SH-SY5Y (cell line): ENCODE measurements at regions not wholly inside any gene's neighbourhood (a gene's known extent, or its start where the extent isn't known, plus 50 kb on each side); places are given as distances from the start of the nearest gene placed in this dataset.

Source experiments
- GATA2 ChIP-seq: IDR thresholded peaks from 2 replicates; pipeline ENCODE4 v1.6.1; 2011; ENCODE audit warnings: mild to moderate bottlenecking, low read depth, low read length
- GATA3 ChIP-seq: IDR thresholded peaks from 2 replicates; pipeline ENCODE4 v1.6.1; 2011; ENCODE audit warnings: low read depth, mild to moderate bottlenecking, low read length, moderate library complexity

DNA sequence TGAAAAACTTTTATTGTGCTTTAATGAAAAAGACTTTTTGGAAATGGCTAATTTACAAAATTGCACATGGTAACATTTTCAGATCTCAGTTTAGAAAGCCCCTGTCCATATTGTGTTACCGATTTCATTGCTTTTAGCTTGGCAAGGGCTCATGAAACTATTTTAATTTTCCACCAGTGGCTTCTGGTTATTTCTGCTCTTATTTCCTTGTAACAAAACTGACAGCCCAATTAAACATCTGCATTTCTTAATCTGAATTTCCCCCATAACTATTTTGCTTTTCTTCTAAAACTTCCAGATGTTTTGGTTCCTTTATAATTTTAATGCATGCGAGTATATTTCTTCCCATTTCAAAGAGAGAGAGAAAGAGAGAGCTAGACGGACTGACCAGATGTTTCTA, 264.8 kb downstream of the PTPRC start:
- TF ChIP-seq GATA2 (no peak), GATA3 (no peak)

DNA sequence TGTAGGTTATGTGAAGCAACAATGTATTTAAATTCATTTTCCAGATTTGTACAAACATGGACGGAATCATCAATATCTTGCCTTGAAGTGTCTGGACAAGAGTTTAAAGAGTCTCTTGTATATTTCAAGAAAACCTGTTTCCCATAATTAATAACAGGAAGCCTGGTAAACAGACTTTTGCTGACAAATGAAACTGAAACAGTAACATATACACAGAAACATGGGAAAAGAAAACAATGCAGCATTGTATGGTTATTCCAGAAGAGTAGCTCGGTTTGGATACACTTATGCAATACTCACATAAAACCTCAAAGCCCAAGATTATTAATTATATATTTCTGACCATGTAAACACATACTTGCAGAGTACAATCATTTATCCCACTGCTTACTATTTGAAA, 265.5 kb downstream of the PTPRC start:
- TF ChIP-seq GATA3, result no peak
- TF ChIP-seq GATA2, result no peak

DNA sequence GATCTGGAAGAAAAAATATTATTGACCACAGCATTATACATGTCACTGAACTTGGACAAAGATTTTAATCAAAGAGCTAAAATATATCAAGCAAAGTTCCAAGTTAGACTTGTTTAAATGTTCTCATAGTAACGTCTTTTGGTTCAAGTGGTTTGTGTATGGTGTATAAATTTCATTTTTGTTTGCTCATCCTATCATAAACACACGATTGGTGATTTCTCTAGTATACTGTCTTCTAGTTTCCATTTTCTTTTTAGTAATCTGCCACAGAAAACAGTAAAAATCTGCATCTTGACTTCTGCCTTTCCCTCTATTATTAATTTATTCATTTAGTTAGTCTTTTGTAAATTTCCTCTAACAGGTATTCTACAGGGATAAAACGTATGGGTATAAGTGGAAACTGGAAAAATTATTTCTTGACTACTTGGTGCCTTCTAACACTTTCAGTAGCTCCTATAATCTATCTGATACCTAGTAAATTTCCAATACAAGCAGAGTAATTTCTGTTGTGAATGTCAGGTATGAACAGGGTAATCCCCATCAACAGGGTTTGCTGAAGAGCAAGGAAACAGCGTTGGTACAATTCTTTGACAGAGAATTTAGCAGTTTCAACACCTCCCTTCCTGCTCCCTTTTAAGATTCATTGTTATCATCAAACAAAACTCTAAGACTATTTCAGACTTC, 268.0 kb downstream of the PTPRC start:
- TF ChIP-seq GATA2, result no peak
- no peak for TF ChIP-seq GATA3

DNA sequence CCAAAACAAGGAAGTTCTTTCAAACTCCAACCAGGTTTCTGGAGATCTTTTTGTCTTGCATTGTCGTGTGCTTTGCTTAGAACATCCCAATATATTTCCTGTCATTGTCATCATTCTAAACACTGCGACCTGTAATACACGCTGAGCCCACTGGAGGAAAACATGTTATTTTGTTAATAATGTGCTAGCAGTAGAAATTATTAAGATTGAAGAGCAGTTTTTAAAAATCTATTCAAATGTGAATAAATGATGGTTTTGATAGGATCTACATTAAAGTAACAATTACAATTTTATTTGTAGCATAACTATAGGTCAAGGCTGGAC, 268.5 kb downstream of the PTPRC start:
- TF ChIP-seq GATA3 (no peak), GATA2 (no peak)

DNA sequence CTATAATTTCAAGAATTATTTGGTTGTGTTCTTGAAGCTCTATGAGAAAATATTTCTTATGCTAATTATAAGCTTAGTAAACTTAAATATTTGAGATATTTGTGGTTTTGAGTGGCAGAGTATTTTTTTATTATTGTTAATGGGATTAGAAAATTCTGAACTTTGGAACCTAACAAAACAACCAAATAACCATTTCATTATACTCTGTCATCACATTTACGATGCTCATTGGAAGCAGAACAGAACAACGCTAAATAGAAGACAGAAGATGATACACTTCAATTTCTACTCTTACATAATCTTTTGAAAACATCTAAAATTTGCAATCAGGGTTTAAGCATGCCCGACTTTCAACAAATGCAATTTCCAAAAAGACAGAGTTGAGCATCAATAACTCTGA, 270.2 kb downstream of the PTPRC start:
- TF ChIP-seq GATA3 (no peak), GATA2 (no peak)

DNA sequence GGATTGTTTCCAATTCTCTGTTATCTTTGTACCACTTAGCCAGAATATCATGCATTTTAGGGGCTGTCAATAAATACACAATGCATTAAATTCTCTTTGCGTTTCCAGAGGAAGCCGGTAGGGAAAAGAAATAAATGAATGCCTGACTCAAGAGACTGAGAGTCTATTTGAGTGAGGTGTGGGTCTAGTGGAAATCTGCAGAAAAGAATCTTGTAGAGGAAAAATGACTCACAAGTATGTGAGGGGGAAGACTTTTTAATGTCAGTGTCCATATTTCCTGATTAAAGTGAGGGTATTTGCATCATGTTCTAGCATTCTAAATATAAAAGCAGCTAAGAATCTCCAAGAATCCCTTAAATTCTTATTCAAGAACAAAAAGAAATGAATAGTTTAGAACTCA, 271.1 kb downstream of the PTPRC start:
- TF ChIP-seq GATA2 (no peak), GATA3 (no peak)

DNA sequence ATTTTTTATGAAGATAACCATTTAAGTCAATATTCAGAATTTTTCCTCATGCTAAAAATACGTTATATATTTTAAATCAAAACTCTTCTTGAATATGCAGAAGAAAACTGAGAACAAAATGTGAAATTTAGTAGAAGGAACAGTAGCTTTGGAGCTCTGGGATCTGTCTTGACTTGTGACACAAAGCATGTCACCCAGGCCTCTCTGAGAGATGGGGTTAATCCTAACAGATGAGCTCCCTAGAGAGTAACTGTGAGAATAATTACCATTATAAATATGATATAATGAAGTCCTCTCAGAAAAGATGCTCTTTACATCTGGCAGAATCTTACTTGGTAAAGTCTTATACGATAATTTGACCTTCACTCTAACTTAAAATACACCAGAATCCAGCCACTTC, 272.0 kb downstream of the PTPRC start:
- no peak for TF ChIP-seq GATA3
- no peak for TF ChIP-seq GATA2

DNA sequence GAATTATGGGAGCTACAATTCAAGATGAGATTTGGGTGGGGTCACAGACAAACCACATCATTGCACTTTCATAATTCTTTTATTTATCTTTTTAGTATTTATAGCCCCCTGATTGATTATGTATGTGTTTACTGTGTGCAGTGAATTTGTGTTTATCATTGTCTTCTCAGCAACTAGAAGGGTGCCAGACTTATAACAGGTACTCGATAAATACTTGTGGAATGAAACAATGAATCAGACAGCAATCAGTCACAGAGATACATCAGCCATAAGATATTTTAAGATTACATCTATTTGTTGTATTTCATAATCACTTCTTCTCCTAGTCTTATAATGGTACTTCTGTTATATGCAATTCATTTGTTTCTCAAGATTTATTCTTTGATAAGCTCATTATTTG, 273.2 kb downstream of the PTPRC start:
- TF ChIP-seq GATA3, result no peak
- no peak for TF ChIP-seq GATA2

DNA sequence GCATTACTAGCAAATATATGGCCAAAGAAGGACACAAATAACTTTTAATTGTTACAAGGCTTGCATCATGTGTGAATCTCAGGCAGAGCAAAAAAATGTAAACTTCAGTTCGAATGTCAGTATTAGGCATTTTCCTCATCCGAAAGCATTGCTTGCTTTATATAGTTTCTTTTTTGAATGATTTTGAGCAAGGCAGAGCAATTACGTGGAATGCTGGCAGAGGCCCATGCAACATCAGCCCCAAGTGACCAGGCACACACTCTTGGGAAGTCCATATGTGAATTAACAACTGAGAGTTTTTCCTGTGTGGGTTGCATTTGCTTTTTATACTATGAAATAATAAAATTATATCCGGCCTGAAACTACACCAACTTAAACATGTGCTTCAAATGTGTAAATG, 274.8 kb downstream of the PTPRC start:
- TF ChIP-seq GATA3, result no peak
- TF ChIP-seq GATA2, result no peak

DNA sequence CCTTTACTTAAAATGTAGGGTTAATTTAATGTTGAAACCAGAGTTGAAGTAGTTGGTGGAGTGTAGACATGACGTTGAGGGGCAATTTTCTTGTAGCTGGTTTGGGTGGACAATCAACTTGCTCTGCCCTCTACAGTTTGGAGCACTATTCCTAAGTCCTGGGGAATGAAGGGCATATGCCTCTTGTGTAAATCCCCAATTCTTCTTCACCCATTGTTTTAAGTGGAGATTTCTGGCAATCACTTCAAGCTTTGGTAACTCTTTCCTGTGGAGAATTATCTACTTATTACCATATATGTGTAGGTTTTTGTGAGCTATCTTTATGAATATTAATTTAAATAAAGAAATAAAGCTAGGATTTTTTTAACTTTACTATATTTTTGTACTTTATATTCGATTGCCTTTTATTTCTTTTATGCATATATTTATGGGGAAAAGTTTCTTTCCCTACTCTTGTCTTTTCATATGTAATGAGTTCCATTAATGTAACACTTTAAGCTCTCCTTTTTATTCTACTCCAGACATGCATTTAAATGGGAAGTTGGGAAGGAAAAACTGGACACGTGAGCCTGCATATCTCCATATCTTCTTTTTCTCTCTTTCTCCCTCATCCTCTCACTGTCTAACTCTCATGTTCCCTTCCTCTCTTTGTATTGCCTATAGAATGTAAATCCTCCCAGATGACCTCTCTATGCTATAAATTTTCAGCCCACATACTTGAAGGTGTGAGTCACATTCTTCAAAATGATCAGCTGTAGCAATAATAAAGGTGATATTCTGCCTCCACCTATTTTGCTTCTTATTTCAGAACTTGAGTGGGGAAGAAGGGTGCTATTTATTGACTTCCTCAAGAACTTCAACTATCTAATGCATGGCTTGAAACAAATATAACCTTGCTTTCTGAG, 276.7 kb downstream of the PTPRC start:
- no peak for TF ChIP-seq GATA3
- no peak for TF ChIP-seq GATA2

DNA sequence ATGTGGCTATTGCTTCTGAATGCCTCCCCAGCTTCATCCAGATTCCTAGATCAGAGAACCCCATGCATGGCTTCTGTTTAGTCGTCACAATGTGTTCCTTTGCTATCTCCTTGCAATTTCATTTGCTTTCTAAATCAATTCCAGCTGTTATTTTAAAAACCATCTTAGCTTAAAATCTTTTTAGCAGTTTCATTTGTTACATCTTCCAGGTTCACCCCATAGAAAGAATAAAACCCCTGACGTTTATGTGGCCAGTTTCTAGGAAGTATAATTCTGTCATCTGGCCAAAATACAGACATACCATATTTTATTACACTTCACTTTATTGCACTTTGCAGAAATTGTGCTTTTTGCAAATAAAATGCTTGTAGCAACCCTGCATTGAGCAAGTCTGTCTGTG, 278.4 kb downstream of the PTPRC start:
- TF ChIP-seq GATA2, result no peak
- no peak for TF ChIP-seq GATA3

DNA sequence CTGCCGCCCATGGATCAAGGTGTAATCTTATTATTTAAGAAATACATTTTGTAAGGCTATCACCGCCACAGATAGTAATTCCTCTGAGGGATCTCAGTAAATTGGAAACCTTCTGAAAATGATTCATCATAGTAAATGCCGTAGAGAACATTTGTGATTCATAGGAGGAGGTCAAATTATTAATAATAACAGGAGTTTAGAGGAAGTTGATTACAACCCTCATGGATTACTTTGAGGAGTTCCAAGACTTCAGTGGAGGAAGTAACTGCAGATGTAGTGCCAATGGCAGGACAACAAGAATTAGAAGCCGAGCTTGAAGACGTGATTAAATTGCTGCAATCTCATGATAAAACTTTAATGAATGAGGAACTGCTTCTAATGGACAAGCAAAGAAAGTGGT, 280.1 kb downstream of the PTPRC start:
- TF ChIP-seq GATA2, result no peak
- no peak for TF ChIP-seq GATA3

DNA sequence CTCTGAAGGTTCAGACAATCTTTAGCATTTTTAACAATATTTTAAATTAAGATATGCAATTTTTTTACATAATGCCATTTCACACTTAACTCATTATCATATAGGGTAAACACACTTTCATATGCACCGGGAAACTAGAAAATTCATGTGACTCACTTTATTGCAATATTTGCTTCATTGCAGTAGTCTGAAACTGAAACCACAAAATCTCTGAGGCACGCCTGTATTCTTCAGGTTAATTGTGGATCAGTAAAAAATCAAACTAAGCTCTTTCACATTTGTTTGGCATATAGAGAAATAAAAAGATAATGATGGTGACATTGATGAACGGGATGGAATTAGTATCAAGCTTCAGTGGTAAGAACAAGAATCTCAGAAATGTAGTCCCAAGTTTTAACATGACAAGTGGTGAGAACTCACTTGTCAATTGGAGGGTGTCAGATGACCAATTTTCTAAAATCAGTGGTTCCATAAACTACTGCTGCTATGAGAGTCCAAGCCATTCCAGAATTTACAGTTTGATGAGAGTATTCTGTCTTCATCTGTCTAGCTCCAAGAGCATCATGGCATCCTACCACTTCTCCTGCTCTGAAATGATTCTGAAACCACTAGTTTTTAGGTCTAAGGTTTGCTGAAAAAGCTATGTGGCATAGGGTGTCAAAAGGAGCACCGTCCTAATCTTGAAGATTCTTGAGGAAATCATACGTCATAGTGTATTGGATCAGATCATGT, 281.0 kb downstream of the PTPRC start:
- TF ChIP-seq GATA2, result no peak
- no peak for TF ChIP-seq GATA3

DNA sequence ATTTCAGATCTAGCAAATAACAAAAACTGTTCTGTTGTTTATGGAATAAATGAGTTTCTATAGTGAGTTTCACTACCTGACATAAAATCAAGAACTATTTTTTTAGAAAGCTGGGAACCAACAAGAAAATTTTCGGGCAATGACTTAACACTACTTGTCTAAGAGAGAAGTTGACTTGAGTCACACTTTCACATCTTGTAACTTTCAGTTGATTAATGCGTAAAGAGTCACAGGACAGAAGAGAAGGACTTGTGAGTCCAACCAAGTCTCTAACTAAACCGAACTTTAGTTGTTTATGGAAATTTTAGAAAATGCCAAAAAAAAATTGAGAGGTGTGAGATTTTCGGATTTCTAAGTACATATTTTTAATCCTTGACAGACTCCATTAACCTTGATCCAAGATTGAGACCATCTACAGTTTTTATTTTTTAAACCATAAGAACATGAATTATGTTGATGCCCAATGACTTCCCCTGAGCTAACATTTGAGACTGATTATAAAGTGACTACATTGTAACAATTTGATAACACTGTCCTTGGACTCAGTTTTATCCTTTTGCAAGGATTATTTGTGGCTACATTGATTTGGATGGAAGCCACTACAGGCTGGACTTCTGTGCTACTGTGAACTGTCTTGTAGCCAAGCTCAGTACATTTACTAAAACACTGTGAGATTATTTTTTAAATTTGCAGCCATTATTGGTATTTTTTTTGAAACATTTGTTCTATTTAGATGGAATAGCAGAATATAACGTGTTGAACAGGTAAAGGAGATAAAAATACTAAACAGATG, 284.0 kb downstream of the PTPRC start:
- TF ChIP-seq GATA2, result no peak
- no peak for TF ChIP-seq GATA3

DNA sequence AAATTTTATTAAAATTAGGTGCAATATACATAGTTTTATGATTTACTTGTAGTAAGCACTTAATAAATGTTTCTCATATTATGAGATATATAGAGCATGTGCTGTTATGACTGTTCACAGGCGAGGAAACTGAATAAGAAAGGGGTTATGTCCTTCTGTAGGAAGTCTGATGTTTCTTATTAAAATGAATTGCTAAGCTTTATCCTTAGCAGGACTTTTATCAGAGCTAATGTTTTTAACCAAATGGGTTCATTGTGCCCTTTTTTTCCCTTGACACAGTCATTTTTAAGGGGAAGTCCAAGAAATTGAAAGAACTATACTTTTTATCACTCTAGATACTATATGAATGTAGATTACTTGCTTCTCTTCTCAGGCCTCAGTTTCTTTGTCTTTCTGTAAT, 285.2 kb downstream of the PTPRC start:
- TF ChIP-seq GATA2, result no peak
- TF ChIP-seq GATA3, result no peak
